ENCODE measurements at regions not wholly inside any gene's neighbourhood (a gene's known extent, or its start where the extent isn't known, plus 50 kb on each side); places are given as distances from the start of the nearest gene placed in this dataset.

DNA sequence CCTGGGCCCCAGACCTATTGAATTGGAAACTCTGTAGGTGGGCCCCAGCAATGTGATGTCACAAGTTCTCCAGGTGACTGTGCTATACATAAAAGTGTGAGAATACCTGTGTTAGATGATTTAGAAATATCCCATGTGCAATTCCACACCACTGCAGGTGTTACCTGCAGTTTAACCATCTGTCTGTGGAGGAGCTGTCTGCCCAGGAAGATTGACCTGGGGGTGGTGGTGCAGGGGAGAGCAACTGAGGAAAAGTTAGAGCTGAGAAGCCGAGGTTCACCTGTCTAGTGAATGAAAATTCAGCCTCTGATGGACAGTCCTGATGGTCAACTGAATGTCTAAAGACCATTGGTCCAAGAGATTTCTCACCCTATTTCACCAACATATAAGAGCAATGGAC is 132.2 kb upstream of the SLC24A5 start:
- TF ChIP-seq, protein P1, sequence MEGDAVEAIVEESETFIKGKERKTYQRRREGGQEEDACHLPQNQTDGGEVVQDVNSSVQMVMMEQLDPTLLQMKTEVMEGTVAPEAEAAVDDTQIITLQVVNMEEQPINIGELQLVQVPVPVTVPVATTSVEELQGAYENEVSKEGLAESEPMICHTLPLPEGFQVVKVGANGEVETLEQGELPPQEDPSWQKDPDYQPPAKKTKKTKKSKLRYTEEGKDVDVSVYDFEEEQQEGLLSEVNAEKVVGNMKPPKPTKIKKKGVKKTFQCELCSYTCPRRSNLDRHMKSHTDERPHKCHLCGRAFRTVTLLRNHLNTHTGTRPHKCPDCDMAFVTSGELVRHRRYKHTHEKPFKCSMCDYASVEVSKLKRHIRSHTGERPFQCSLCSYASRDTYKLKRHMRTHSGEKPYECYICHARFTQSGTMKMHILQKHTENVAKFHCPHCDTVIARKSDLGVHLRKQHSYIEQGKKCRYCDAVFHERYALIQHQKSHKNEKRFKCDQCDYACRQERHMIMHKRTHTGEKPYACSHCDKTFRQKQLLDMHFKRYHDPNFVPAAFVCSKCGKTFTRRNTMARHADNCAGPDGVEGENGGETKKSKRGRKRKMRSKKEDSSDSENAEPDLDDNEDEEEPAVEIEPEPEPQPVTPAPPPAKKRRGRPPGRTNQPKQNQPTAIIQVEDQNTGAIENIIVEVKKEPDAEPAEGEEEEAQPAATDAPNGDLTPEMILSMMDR (IDR thresholded peaks at IDR 0.05): no peak
- no peak for TF ChIP-seq EP300 (IDR thresholded peaks at IDR 0.05)

Data from ovary (tissue), 3 donors.